Liver (tissue), 8 donors: ENCODE measurements at regions not wholly inside any gene's neighbourhood (a gene's known extent, or its start where the extent isn't known, plus 50 kb on each side); places are given as distances from the start of the nearest gene placed in this dataset.

Experiments
- DNase-seq: peaks from one replicate; pipeline ENCODE4 v3.0.0-alpha.2; 2017; ENCODE audit warnings: low spot score
- H3K27ac ChIP-seq, 2 donors: one replicate each; pipeline ENCODE4 v1.7.0; 2013; ENCODE audit warnings: inconsistent platforms in 2 of 2, low read length in 2 of 2, control low read depth in 1 of 2, low read depth in 1 of 2, mild to moderate bottlenecking in 1 of 2
- H3K27me3 ChIP-seq, 4 donors: one replicate each; pipeline versions ENCODE4 v1.6.1 to v1.7.0; 2013; ENCODE audit warnings: low read length in 3 of 4, inconsistent platforms in 1 of 4, mild to moderate bottlenecking in 1 of 4, moderate library complexity in 1 of 4; ENCODE audit not compliant: control insufficient read depth in 4 of 4, insufficient read depth in 4 of 4
- H3K36me3 ChIP-seq, 4 donors: one replicate each; pipeline versions ENCODE4 v1.6.1 to v1.7.0; 2013; ENCODE audit warnings: low read length in 3 of 4, mild to moderate bottlenecking in 3 of 4, low read depth in 1 of 4, moderate library complexity in 1 of 4; ENCODE audit not compliant: control insufficient read depth in 4 of 4, insufficient read depth in 3 of 4
- H3K4me1 ChIP-seq, 4 donors: one replicate each; pipeline versions ENCODE4 v1.6.1 to v1.7.0; 2013; ENCODE audit warnings: low read length in 3 of 4, mild to moderate bottlenecking in 3 of 4, moderate library complexity in 1 of 4; ENCODE audit not compliant: control insufficient read depth in 4 of 4, insufficient read depth in 4 of 4
- H3K4me3 ChIP-seq, 3 donors: one replicate each; pipeline versions ENCODE4 v1.6.1 to v1.7.0; 2013; ENCODE audit warnings: low read length in 3 of 3, control low read depth in 1 of 3, low read depth in 1 of 3, mild to moderate bottlenecking in 1 of 3
- H3K9ac ChIP-seq, 2 donors: one replicate each; pipeline ENCODE4 v1.7.0; 2013; ENCODE audit warnings: low read length in 2 of 2, mild to moderate bottlenecking in 2 of 2, moderate library complexity in 2 of 2, control low read depth in 1 of 2, low read depth in 1 of 2
- H3K9me3 ChIP-seq, 4 donors: one replicate each; pipeline versions ENCODE4 v1.6.1 to v1.7.0; 2013; ENCODE audit warnings: low read length in 3 of 4; ENCODE audit not compliant: control insufficient read depth in 4 of 4
- FOXA1 ChIP-seq: IDR thresholded peaks from 2 replicates; pipeline ENCODE4 v1.6.1; 2016; ENCODE audit warnings: antibody characterized with exemption
- FOXA2 ChIP-seq: IDR thresholded peaks from 2 replicates; pipeline ENCODE4 v1.6.1; 2016; ENCODE audit warnings: antibody characterized with exemption
- GABPA ChIP-seq, 2 donors: IDR thresholded peaks in 1 of 2; conservative IDR thresholded peaks in 1 of 2; 2 replicates each; pipeline ENCODE4 v1.6.1; 2016; ENCODE audit warnings: antibody characterized with exemption in 2 of 2, mild to moderate bottlenecking in 1 of 2, moderate library complexity in 1 of 2
- HNF4A ChIP-seq, 2 donors: conservative IDR thresholded peaks; 2 replicates each; pipeline ENCODE4 v1.6.1; 2016; ENCODE audit warnings: antibody characterized with exemption in 2 of 2, mild to moderate bottlenecking in 2 of 2
- HNF4G ChIP-seq: IDR thresholded peaks from 2 replicates; pipeline ENCODE4 v1.6.1; 2016; ENCODE audit warnings: antibody characterized with exemption
- JUND ChIP-seq, 2 donors: IDR thresholded peaks; 2 replicates each; pipeline ENCODE4 v1.6.1; 2016; ENCODE audit warnings: antibody characterized with exemption in 2 of 2
- NR2F2 ChIP-seq: IDR thresholded peaks from 2 replicates; pipeline ENCODE4 v1.6.1; 2016; ENCODE audit warnings: antibody characterized with exemption
- RAD21 ChIP-seq, 2 donors: IDR thresholded peaks; 2 replicates each; pipeline ENCODE4 v1.6.1; 2016; ENCODE audit warnings: antibody characterized with exemption in 2 of 2, mild to moderate bottlenecking in 2 of 2
- RXRA ChIP-seq, 2 donors: IDR thresholded peaks; 2 replicates each; pipeline ENCODE4 v1.6.1; 2017 to 2018; ENCODE audit warnings: antibody characterized with exemption in 2 of 2, mild to moderate bottlenecking in 1 of 2
- SP1 ChIP-seq: IDR thresholded peaks from 2 replicates; pipeline ENCODE4 v1.6.1; 2018; ENCODE audit warnings: antibody characterized with exemption, mild to moderate bottlenecking
- TAF1 ChIP-seq: conservative IDR thresholded peaks from 2 replicates; pipeline ENCODE4 v1.6.1; 2016; ENCODE audit warnings: antibody characterized with exemption, mild to moderate bottlenecking
- YY1 ChIP-seq: IDR thresholded peaks from 2 replicates; pipeline ENCODE4 v1.6.1; 2016; ENCODE audit warnings: antibody characterized with exemption, mild to moderate bottlenecking
- WGBS: extraction: QIAGEN DNeasy Blood & Tissue Kit; methylation state at CpG from one replicate; pipeline ENCODE4 v1.1.7; 2013; 5-methylcytosine and 5-hydroxymethylcytosine counted together
- TF ChIP-seq, protein P1 (sequence below): IDR thresholded peaks from 2 replicates; pipeline ENCODE4 v1.6.1; 2016; ENCODE audit warnings: antibody characterized with exemption
- TF ChIP-seq, protein P2 (sequence below): IDR thresholded peaks from 2 replicates; pipeline ENCODE4 v1.6.1; 2016; ENCODE audit warnings: antibody characterized with exemption
- TF ChIP-seq, protein P3 (sequence below): IDR thresholded peaks from 2 replicates; pipeline ENCODE4 v1.6.1; 2016; ENCODE audit warnings: antibody characterized with exemption, mild to moderate bottlenecking
- TF ChIP-seq, protein P4 (sequence below): IDR thresholded peaks from 2 replicates; pipeline ENCODE4 v1.6.1; 2016; ENCODE audit warnings: antibody characterized with exemption
- TF ChIP-seq, protein P5 (sequence below): fragments of 150-350 bp; IDR thresholded peaks from 2 replicates; pipeline ENCODE4 v1.5.1; 2017; ENCODE audit warnings: improper control_type of control experiment, low read depth, low read length; ENCODE audit not compliant: missing input control
- donor health status: healthy.
- donor health status: healthy.
- donor health status: healthy.
- donor health status: healthy.
- donor health status: healthy.

DNA sequence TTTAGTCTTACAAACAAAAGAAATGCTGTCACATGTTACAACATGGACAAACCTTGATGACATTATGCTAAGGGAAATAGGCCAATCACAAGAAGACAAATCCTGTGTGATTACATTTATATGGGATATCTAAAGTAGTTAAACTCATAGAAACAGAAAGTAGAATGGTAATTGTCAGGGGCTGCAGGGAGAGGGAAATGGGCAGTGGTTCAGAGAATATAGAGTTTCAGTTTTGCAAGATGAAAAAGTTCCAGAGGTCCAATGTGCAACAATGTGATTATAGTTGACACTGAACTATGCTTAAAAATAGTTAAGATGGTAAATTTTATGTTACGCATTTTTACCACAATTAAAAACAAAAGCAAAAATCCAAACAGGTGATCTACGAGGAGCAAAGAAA is 265.5 kb downstream of the NDUFS4 start:
- Histone ChIP-seq H3K4me1 (no peaks in the 10 kb centered on the region), H3K4me3 (no peak overlapping the region), H3K9me3 (no peaks in the 10 kb centered on the region), H3K9ac (no peak overlapping the region), H3K27me3 (no peaks in the 10 kb centered on the region), H3K27ac (no peak overlapping the region), H3K36me3 (no peaks in the 10 kb centered on the region)
- WGBS, result 91% methylated on average over 2 of the region's 2 CpGs
- no peak for DNase-seq
- TF ChIP-seq TAF1 (no peak), FOXA2 (no peak), GABPA (IDR thresholded peaks at IDR 0.05 in 1 of 2, conservative IDR thresholded peaks at IDR 0.05 in 1 of 2) (no peak), HNF4G (no peak), RXRA (IDR thresholded peaks at IDR 0.05) (no peak), SP1 (no peak), HNF4A (conservative IDR thresholded peaks at IDR 0.05) (no peak), NR2F2 (no peak), YY1 (no peak), JUND (IDR thresholded peaks at IDR 0.05) (no peak), RAD21 (IDR thresholded peaks at IDR 0.05) (no peak), FOXA1 (no peak)
- TF ChIP-seq, protein P1, sequence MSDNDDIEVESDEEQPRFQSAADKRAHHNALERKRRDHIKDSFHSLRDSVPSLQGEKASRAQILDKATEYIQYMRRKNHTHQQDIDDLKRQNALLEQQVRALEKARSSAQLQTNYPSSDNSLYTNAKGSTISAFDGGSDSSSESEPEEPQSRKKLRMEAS, result no peak
- TF ChIP-seq, protein P2, sequence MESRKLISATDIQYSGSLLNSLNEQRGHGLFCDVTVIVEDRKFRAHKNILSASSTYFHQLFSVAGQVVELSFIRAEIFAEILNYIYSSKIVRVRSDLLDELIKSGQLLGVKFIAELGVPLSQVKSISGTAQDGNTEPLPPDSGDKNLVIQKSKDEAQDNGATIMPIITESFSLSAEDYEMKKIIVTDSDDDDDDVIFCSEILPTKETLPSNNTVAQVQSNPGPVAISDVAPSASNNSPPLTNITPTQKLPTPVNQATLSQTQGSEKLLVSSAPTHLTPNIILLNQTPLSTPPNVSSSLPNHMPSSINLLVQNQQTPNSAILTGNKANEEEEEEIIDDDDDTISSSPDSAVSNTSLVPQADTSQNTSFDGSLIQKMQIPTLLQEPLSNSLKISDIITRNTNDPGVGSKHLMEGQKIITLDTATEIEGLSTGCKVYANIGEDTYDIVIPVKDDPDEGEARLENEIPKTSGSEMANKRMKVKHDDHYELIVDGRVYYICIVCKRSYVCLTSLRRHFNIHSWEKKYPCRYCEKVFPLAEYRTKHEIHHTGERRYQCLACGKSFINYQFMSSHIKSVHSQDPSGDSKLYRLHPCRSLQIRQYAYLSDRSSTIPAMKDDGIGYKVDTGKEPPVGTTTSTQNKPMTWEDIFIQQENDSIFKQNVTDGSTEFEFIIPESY, result no peak
- TF ChIP-seq, protein P3, sequence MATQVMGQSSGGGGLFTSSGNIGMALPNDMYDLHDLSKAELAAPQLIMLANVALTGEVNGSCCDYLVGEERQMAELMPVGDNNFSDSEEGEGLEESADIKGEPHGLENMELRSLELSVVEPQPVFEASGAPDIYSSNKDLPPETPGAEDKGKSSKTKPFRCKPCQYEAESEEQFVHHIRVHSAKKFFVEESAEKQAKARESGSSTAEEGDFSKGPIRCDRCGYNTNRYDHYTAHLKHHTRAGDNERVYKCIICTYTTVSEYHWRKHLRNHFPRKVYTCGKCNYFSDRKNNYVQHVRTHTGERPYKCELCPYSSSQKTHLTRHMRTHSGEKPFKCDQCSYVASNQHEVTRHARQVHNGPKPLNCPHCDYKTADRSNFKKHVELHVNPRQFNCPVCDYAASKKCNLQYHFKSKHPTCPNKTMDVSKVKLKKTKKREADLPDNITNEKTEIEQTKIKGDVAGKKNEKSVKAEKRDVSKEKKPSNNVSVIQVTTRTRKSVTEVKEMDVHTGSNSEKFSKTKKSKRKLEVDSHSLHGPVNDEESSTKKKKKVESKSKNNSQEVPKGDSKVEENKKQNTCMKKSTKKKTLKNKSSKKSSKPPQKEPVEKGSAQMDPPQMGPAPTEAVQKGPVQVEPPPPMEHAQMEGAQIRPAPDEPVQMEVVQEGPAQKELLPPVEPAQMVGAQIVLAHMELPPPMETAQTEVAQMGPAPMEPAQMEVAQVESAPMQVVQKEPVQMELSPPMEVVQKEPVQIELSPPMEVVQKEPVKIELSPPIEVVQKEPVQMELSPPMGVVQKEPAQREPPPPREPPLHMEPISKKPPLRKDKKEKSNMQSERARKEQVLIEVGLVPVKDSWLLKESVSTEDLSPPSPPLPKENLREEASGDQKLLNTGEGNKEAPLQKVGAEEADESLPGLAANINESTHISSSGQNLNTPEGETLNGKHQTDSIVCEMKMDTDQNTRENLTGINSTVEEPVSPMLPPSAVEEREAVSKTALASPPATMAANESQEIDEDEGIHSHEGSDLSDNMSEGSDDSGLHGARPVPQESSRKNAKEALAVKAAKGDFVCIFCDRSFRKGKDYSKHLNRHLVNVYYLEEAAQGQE, result no peak
- TF ChIP-seq, protein P4, sequence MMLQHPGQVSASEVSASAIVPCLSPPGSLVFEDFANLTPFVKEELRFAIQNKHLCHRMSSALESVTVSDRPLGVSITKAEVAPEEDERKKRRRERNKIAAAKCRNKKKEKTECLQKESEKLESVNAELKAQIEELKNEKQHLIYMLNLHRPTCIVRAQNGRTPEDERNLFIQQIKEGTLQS, result no peak
- TF ChIP-seq, protein P5, sequence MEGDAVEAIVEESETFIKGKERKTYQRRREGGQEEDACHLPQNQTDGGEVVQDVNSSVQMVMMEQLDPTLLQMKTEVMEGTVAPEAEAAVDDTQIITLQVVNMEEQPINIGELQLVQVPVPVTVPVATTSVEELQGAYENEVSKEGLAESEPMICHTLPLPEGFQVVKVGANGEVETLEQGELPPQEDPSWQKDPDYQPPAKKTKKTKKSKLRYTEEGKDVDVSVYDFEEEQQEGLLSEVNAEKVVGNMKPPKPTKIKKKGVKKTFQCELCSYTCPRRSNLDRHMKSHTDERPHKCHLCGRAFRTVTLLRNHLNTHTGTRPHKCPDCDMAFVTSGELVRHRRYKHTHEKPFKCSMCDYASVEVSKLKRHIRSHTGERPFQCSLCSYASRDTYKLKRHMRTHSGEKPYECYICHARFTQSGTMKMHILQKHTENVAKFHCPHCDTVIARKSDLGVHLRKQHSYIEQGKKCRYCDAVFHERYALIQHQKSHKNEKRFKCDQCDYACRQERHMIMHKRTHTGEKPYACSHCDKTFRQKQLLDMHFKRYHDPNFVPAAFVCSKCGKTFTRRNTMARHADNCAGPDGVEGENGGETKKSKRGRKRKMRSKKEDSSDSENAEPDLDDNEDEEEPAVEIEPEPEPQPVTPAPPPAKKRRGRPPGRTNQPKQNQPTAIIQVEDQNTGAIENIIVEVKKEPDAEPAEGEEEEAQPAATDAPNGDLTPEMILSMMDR, result no peak

DNA sequence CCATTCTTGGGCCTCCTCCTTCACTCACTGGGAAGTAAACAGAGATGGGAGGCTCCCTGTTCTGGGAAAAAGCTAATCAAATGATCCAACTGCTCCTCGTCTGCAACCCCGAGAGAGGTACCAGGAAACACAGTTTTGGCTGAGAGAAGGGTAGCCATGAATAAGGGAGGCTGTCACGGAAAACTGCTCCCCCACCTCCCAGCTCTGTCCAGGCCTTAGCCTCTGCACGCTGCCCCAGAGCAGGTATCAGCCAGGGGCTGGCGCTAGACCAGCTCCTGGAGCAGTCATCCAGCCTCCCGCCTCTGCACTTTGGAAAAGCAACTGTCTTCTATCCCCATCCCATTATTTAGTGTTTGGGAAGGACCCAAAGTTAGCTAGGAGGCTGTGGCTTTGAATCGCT is 266.1 kb downstream of the NDUFS4 start:
- H3K36me3 ChIP-seq, result no peaks in the 10 kb centered on the region
- WGBS, result 90% methylated on average over 7 of the region's 7 CpGs
- peaks cover 0 to 5% (median 0%) of the 10 kb centered on the region in 4 donors for H3K9me3 ChIP-seq
- no peak overlapping the region for H3K9ac ChIP-seq
- H3K27me3 ChIP-seq, result no peaks in the 10 kb centered on the region
- no peak overlapping the region for H3K27ac ChIP-seq
- no peaks in the 10 kb centered on the region for H3K4me1 ChIP-seq
- DNase-seq, result no peak
- no peak overlapping the region for H3K4me3 ChIP-seq
- no peak for TF ChIP-seq HNF4A (conservative IDR thresholded peaks at IDR 0.05)
- TF ChIP-seq, protein P2, result no peak
- no peak for TF ChIP-seq RXRA (IDR thresholded peaks at IDR 0.05)
- no peak for TF ChIP-seq HNF4G
- no peak for TF ChIP-seq GABPA (IDR thresholded peaks at IDR 0.05 in 1 of 2, conservative IDR thresholded peaks at IDR 0.05 in 1 of 2)
- TF ChIP-seq, protein P5, result no peak
- TF ChIP-seq, protein P1, result no peak
- no peak for TF ChIP-seq RAD21 (IDR thresholded peaks at IDR 0.05)
